ENCODE measurements at regions not wholly inside any gene's neighbourhood (a gene's known extent, or its start where the extent isn't known, plus 50 kb on each side); places are given as distances from the start of the nearest gene placed in this dataset.

GRCh38 chrX:65148232-65148631 lies 172.0 kb upstream of the ZC4H2 start:
- H3K9me3 Mint-ChIP-seq (ENCODE audit: low read depth), result peaks cover 50% of the 10 kb centered on the region
- H3K27ac Mint-ChIP-seq, result no peak overlapping the region

GRCh38 chrX:65136424-65136823 lies 160.2 kb upstream of the ZC4H2 start:
- no peak for DNase-seq (ENCODE audit: low spot score, unreplicated experiment)
- H3K27me3 Mint-ChIP-seq, result no peaks in the 10 kb centered on the region
- H3K9me3 Mint-ChIP-seq (ENCODE audit: low read depth), result peaks cover 64% of the 10 kb centered on the region
- H3K27ac Mint-ChIP-seq, result no peak overlapping the region
- H3K4me3 Mint-ChIP-seq (ENCODE audit: low read depth), result no peak overlapping the region
- peaks cover 25% of the 10 kb centered on the region for H3K36me3 Mint-ChIP-seq (ENCODE audit: insufficient read depth)
- no peak for TF ChIP-seq CTCF (IDR thresholded peaks at IDR 0.05; ENCODE audit: unreplicated experiment)
- H3K4me1 Mint-ChIP-seq (ENCODE audit: low read depth), result no peaks in the 10 kb centered on the region

More at GRCh38 chrX:65148232-65148631, 172.0 kb upstream of the ZC4H2 start:
- Mint-ChIP-seq H3K4me1 (ENCODE audit: low read depth) (no peaks in the 10 kb centered on the region), H3K4me3 (ENCODE audit: low read depth) (no peak overlapping the region), H3K27me3 (no peaks in the 10 kb centered on the region), H3K36me3 (ENCODE audit: insufficient read depth) (peaks cover 20% of the 10 kb centered on the region)
- TF ChIP-seq CTCF (IDR thresholded peaks at IDR 0.05; ENCODE audit: unreplicated experiment), result no peak
- no peak for DNase-seq (ENCODE audit: low spot score, unreplicated experiment)

GRCh38 chrX:65127842-65128241 lies 151.6 kb upstream of the ZC4H2 start:
- no peak for DNase-seq (ENCODE audit: low spot score, unreplicated experiment)
- Mint-ChIP-seq H3K9me3 (ENCODE audit: low read depth) (peaks cover 88% of the 10 kb centered on the region), H3K27ac (no peak overlapping the region), H3K27me3 (no peaks in the 10 kb centered on the region), H3K4me1 (ENCODE audit: low read depth) (no peaks in the 10 kb centered on the region), H3K36me3 (ENCODE audit: insufficient read depth) (peaks cover 38% of the 10 kb centered on the region), H3K4me3 (ENCODE audit: low read depth) (no peak overlapping the region)
- TF ChIP-seq CTCF (IDR thresholded peaks at IDR 0.05; ENCODE audit: unreplicated experiment), result no peak

- H3K4me1 Mint-ChIP-seq (ENCODE audit: low read depth), result no peaks in the 10 kb centered on the region
- no peak overlapping the region for H3K4me3 Mint-ChIP-seq (ENCODE audit: low read depth)
- peaks cover 62% of the 10 kb centered on the region for H3K9me3 Mint-ChIP-seq (ENCODE audit: low read depth)
- TF ChIP-seq CTCF (IDR thresholded peaks at IDR 0.05; ENCODE audit: unreplicated experiment), result no peak
- peaks cover 26% of the 10 kb centered on the region for H3K36me3 Mint-ChIP-seq (ENCODE audit: insufficient read depth)
- no peak for DNase-seq (ENCODE audit: low spot score, unreplicated experiment)
- no peak overlapping the region for H3K27ac Mint-ChIP-seq
- no peaks in the 10 kb centered on the region for H3K27me3 Mint-ChIP-seq
Observed at GRCh38 chrX:65098851-65099250, 122.6 kb upstream of the ZC4H2 start.

GRCh38 chrX:65093658-65094057 lies 117.4 kb upstream of the ZC4H2 start:
- DNase-seq (ENCODE audit: low spot score, unreplicated experiment), result no peak
- no peaks in the 10 kb centered on the region for H3K4me1 Mint-ChIP-seq (ENCODE audit: low read depth)
- no peak overlapping the region for H3K27ac Mint-ChIP-seq
- peaks cover 52% of the 10 kb centered on the region for H3K9me3 Mint-ChIP-seq (ENCODE audit: low read depth)
- no peak for TF ChIP-seq CTCF (IDR thresholded peaks at IDR 0.05; ENCODE audit: unreplicated experiment)
- no peaks in the 10 kb centered on the region for H3K27me3 Mint-ChIP-seq
- peaks cover 24% of the 10 kb centered on the region for H3K36me3 Mint-ChIP-seq (ENCODE audit: insufficient read depth)
- no peak overlapping the region for H3K4me3 Mint-ChIP-seq (ENCODE audit: low read depth)
